ENCODE measurements at regions not wholly inside any gene's neighbourhood (a gene's known extent, or its start where the extent isn't known, plus 50 kb on each side); places are given as distances from the start of the nearest gene placed in this dataset.
"Not testable (repeated sequence)": the region's sequence is repeated elsewhere in the genome, so short reads cannot be mapped to it uniquely, and the experiment has no call there.

DNA sequence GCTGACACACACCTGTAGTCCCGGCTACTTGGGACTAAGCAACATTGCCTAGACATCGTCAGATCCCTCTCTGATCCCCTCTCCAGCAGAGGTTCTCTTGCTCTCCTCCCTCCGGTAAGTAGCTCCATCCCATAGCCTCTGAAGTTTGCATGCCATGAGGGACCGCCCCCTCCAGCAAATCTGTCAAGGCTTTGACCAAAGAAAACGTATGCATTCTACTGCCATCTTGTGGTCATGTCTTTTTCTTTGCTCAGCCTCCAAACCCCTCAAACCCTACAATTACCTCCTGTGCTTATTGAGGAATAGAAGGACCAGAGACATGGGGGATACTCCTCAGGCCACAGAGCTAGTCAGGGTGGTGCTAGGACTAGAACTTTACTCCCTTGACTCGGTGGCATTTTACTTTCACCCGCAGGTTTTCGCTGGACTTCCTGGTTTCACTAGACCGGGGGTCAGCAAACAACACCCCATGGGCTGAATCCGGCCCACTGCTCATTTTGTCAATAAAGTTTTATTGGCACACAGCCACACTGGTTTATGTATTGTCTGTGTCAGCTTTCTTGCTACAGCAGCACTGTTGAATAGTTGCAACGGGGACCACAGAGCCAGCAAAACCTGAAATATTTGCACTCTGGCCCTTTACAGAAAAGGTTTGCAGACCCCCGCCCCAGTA lies 202.6 kb upstream of the FOXK1 start:
- no peak overlapping the region for H3K4me3 ChIP-seq (ENCODE audit: low read depth, low read length)
- TF ChIP-seq, protein P1, sequence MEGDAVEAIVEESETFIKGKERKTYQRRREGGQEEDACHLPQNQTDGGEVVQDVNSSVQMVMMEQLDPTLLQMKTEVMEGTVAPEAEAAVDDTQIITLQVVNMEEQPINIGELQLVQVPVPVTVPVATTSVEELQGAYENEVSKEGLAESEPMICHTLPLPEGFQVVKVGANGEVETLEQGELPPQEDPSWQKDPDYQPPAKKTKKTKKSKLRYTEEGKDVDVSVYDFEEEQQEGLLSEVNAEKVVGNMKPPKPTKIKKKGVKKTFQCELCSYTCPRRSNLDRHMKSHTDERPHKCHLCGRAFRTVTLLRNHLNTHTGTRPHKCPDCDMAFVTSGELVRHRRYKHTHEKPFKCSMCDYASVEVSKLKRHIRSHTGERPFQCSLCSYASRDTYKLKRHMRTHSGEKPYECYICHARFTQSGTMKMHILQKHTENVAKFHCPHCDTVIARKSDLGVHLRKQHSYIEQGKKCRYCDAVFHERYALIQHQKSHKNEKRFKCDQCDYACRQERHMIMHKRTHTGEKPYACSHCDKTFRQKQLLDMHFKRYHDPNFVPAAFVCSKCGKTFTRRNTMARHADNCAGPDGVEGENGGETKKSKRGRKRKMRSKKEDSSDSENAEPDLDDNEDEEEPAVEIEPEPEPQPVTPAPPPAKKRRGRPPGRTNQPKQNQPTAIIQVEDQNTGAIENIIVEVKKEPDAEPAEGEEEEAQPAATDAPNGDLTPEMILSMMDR (IDR thresholded peaks at IDR 0.05; ENCODE audit: borderline replicate concordance, insufficient read depth, low read depth, low read length), result no peak

DNA sequence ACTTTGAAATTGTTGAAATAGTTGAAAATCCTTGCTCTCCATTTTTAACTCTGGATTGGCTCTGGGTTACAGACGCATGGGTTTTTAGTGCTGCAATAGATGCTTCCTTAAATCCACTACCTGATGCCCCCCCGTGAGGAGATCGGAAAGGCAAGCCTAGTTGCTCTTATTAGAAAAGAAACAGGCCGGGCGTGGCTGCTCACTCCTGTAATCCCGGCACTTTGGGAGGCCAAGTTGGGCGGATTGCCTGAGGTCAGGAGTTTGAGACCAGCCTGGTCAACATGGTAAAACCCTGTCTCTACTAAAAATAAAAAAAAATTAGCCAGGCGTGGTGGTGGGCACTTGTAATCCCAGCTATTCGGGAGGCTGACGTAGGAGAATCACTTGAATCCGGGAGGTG lies 202.0 kb upstream of the FOXK1 start:
- H3K4me3 ChIP-seq (ENCODE audit: low read depth, low read length), result not testable (repeated sequence)

DNA sequence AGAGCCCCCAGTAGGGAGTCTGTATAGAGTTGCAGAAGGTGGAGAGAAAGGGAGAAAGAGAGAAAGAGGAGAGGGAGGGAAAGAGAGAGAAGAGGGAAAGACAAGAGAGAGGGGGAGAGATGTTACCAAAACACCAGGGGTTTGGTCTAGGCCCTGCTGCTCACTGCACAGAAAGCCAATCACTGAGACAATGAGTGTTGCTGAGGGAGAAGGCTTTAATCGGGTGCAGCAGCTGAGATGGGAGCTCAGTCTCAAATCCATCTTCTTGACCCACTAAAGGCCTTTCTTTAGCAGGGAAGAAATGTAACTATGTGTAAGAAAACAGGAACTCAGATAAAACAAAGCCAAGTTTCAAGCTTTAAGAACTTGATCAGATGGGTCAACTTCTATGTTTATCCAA lies 198.2 kb upstream of the FOXK1 start:
- no peak overlapping the region for H3K4me3 ChIP-seq (ENCODE audit: low read depth, low read length)
- TF ChIP-seq, protein P1 (IDR thresholded peaks at IDR 0.05; ENCODE audit: borderline replicate concordance, insufficient read depth, low read depth, low read length), result no peak

DNA sequence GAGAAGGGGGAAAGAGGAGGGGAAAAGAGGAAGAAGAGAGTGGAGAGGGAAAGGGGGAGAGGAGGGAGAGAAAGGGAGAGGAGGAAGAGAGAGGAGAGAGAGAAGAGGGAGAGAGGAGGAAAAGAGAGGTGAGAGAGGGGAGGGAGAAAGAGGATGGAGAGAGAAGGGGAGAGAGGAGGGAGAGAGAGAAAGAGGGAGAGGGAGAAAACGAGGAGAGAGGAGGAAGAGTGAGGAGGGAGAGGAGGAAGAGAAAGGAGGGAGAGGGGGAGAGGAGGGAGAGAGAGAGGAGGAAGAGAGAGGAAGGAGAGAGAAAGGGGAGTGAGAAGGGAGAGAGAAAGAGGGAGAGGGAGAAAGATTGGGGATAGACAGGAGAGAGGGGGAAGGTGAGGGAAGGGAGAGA lies 197.6 kb upstream of the FOXK1 start:
- TF ChIP-seq, protein P1 (IDR thresholded peaks at IDR 0.05; ENCODE audit: borderline replicate concordance, insufficient read depth, low read depth, low read length), result no peak
- H3K4me3 ChIP-seq (ENCODE audit: low read depth, low read length), result no peak overlapping the region

DNA sequence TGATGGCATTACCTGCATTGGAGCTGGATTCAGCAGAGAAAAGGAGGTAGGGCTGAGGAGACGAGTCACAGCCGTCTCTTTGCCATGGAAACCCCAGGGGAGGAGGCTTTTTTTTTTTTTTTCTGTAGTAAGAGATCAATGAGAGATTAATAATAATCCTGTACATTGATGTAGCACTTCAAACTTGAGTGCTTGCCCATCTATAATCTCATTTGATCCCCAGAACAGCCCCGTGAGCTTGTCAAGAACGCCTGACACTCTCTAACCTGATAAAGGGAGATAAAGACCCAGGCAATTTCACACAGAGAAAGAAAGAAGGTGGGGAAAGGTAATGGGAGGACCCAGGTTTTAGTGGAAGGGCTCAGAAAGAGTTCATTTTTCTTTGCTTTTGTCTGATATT lies 195.2 kb upstream of the FOXK1 start:
- H3K4me3 ChIP-seq (ENCODE audit: low read depth, low read length), result no peak overlapping the region
- TF ChIP-seq, protein P1 (IDR thresholded peaks at IDR 0.05; ENCODE audit: borderline replicate concordance, insufficient read depth, low read depth, low read length), result no peak

DNA sequence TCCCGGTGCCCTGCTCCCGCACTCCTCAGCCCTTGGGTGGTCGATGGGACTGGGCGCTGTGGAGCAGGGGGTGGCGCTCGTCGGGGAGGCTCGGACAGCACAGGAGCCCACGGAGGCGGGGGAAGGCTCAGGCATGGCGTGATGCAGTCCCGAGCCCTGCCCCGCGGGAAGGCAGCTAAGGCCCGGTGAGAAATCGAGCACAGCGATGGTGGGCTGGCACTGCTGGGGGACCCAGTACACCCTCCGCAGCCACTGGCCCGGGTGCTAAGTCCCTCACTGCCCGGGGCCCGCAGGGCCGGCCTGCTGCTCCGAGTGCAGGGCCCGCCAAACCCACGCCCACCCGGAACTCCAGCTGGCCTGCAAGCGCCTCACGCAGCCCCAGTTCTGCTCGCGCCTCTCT lies 185.2 kb upstream of the FOXK1 start:
- H3K4me3 ChIP-seq (ENCODE audit: low read depth, low read length), result not testable (repeated sequence)

GRCh38 chr7:4500812-4501211 lies 181.3 kb upstream of the FOXK1 start:
- TF ChIP-seq, protein P1 (IDR thresholded peaks at IDR 0.05; ENCODE audit: borderline replicate concordance, insufficient read depth, low read depth, low read length), result no peak
- H3K4me3 ChIP-seq (ENCODE audit: low read depth, low read length), result no peak overlapping the region

DNA sequence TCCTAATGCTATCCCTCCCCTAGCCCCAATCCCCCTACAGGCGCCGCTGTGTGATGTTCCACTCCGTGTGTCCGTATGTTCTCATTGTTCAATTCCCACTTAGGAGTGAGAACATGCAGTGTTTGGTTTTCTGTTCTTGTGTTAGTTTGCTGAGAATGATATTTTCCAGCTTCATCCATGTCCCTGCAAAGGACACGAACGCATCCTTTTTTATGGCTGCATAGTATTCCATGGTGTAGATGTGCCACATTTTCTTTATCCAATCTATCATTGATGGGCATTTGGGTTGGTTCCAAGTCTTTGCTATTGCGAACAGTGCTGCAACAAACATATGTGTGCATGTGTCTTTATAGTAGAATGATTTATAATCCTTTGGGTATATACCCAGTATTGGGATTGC lies 174.2 kb upstream of the FOXK1 start:
- not testable (repeated sequence) for H3K4me3 ChIP-seq (ENCODE audit: low read depth, low read length)

GRCh38 chr7:4513450-4513849 lies 168.6 kb upstream of the FOXK1 start:
- H3K4me3 ChIP-seq (ENCODE audit: low read depth, low read length), result no peak overlapping the region
- TF ChIP-seq, protein P1 (IDR thresholded peaks at IDR 0.05; ENCODE audit: borderline replicate concordance, insufficient read depth, low read depth, low read length), result no peak

All from GM12875 (cell line).